HG02678 (cell line): ENCODE measurements at regions not wholly inside any gene's neighbourhood (a gene's known extent, or its start where the extent isn't known, plus 50 kb on each side); places are given as distances from the start of the nearest gene placed in this dataset.

Source experiments
- ATAC-seq: cut with Tn5 transposase; IDR thresholded peaks from one replicate; pipeline ENCODE4 v1.9.1; 2021; ENCODE audit warnings: mild to moderate bottlenecking, moderate library complexity; ENCODE audit not compliant: unreplicated experiment

GRCh38 chr1:80056179-80056578 is 1049.6 kb upstream of the ADGRL4 start:
- no peak for ATAC-seq

- ATAC-seq = no peak
These were observed 1047.6 kb upstream of the ADGRL4 start for GRCh38 chr1:80054129-80054528.

- no peak for ATAC-seq
These were observed 1047.1 kb upstream of the ADGRL4 start for GRCh38 chr1:80053613-80054012.

- ATAC-seq = no peak
These were observed 1044.0 kb upstream of the ADGRL4 start for GRCh38 chr1:80050523-80050922.

- no peak for ATAC-seq
These were observed 1043.6 kb upstream of the ADGRL4 start for GRCh38 chr1:80050085-80050484.

- no peak for ATAC-seq
These were observed 1042.2 kb upstream of the ADGRL4 start for GRCh38 chr1:80048716-80049115.

GRCh38 chr1:80047791-80048190 is 1041.3 kb upstream of the ADGRL4 start:
- ATAC-seq = no peak

GRCh38 chr1:80044662-80045061 is 1038.1 kb upstream of the ADGRL4 start:
- no peak for ATAC-seq

- no peak for ATAC-seq
These were observed 1030.3 kb upstream of the ADGRL4 start for GRCh38 chr1:80036690-80037432.

GRCh38 chr1:80023358-80023757 is 1016.8 kb upstream of the ADGRL4 start:
- ATAC-seq = no peak

- ATAC-seq = no peak
These were observed 1015.4 kb upstream of the ADGRL4 start for GRCh38 chr1:80021891-80022290.

- ATAC-seq = no peak
These were observed 1011.8 kb upstream of the ADGRL4 start for GRCh38 chr1:80018348-80018747.

GRCh38 chr1:80008934-80009333 is 1002.4 kb upstream of the ADGRL4 start:
- no peak for ATAC-seq

- ATAC-seq = no peak
These were observed 996.7 kb upstream of the ADGRL4 start for GRCh38 chr1:80003250-80003649.

- ATAC-seq = no peak
These were observed 981.9 kb upstream of the ADGRL4 start for GRCh38 chr1:79988401-79988800.

GRCh38 chr1:79982211-79982610 is 975.7 kb upstream of the ADGRL4 start:
- no peak for ATAC-seq

GRCh38 chr1:79981481-79981880 is 975.0 kb upstream of the ADGRL4 start:
- no peak for ATAC-seq

GRCh38 chr1:79979346-79979745 is 972.8 kb upstream of the ADGRL4 start:
- no peak for ATAC-seq

- ATAC-seq = no peak
These were observed 969.8 kb upstream of the ADGRL4 start for GRCh38 chr1:79976287-79976686.

GRCh38 chr1:79974659-79975058 is 968.1 kb upstream of the ADGRL4 start:
- no peak for ATAC-seq

- ATAC-seq = no peak
These were observed 963.4 kb upstream of the ADGRL4 start for GRCh38 chr1:79969886-79970285.

- ATAC-seq = no peak
These were observed 959.9 kb upstream of the ADGRL4 start for GRCh38 chr1:79966438-79966837.

GRCh38 chr1:79959635-79960034 is 953.1 kb upstream of the ADGRL4 start:
- ATAC-seq = no peak
